A673 (cell line): ENCODE measurements at regions not wholly inside any gene's neighbourhood (a gene's known extent, or its start where the extent isn't known, plus 50 kb on each side); places are given as distances from the start of the nearest gene placed in this dataset.

Experiments used
- EZH2 ChIP-seq: fragments of 200-600 bp; sonication (generic); IDR thresholded peaks from 2 replicates; pipeline ENCODE4 v1.6.1; 2017; ENCODE audit warnings: borderline replicate concordance, low read depth, mild to moderate bottlenecking, mixed read lengths, antibody characterized with exemption, low read length; ENCODE audit not compliant: poor library complexity, severe bottlenecking
- TF ChIP-seq, protein P1 (sequence below): fragments of 300-800, 200-600 bp; sonication (generic); conservative IDR thresholded peaks from 2 replicates; pipeline ENCODE4 v1.5.1; 2017; ENCODE audit warnings: low read depth, mild to moderate bottlenecking, antibody characterized with exemption, low read length, moderate library complexity, mixed read lengths

DNA sequence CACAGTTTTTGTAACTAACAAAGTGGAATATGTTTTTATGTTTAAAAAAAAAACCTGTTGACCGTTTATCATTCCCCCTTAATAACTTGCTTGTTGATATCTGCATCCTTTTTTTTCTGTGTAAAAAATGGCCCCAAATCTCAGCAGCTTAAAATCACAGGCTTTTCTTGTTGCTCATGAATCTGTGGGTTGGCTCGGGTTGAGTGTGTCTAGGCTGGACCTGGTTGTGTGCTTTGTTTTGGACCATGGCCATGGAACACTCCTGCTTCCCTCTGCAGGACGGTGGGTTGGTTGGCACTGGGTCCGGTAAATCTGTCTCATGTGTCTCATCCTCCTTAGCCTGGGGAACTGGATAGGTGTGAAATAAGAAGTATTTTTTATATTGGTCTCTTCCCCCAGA is 139.0 kb upstream of the LINC00305 start:
- TF ChIP-seq, protein P1, sequence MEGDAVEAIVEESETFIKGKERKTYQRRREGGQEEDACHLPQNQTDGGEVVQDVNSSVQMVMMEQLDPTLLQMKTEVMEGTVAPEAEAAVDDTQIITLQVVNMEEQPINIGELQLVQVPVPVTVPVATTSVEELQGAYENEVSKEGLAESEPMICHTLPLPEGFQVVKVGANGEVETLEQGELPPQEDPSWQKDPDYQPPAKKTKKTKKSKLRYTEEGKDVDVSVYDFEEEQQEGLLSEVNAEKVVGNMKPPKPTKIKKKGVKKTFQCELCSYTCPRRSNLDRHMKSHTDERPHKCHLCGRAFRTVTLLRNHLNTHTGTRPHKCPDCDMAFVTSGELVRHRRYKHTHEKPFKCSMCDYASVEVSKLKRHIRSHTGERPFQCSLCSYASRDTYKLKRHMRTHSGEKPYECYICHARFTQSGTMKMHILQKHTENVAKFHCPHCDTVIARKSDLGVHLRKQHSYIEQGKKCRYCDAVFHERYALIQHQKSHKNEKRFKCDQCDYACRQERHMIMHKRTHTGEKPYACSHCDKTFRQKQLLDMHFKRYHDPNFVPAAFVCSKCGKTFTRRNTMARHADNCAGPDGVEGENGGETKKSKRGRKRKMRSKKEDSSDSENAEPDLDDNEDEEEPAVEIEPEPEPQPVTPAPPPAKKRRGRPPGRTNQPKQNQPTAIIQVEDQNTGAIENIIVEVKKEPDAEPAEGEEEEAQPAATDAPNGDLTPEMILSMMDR, result no peak
- TF ChIP-seq EZH2, result no peak
